Esophagus muscularis mucosa (tissue), 3 donors: ENCODE measurements at regions not wholly inside any gene's neighbourhood (a gene's known extent, or its start where the extent isn't known, plus 50 kb on each side); places are given as distances from the start of the nearest gene placed in this dataset.

Source experiments
- CTCF ChIP-seq, 3 experiments: fragments of 200-600 bp in 2 of 3; fragments of 450-650 bp in 1 of 3; sonication (generic) in 2 of 3; IDR thresholded peaks; one replicate each; pipeline ENCODE4 v1.5.1; 2017 to 2019; ENCODE audit warnings: antibody characterized with exemption in 3 of 3, mild to moderate bottlenecking in 2 of 3, moderate library complexity in 1 of 3
- POLR2A ChIP-seq: fragments of 450-650 bp; IDR thresholded peaks from one replicate; pipeline ENCODE4 v1.6.1; 2017; ENCODE audit warnings: antibody characterized with exemption, moderate library complexity, mild to moderate bottlenecking, low read depth

GRCh38 chr2:163397451-163397850, 338.4 kb downstream of the FIGN start:
- TF ChIP-seq CTCF (IDR thresholded peaks at IDR 0.05): no peak
- TF ChIP-seq POLR2A: no peak
